ENCODE measurements at regions not wholly inside any gene's neighbourhood (a gene's known extent, or its start where the extent isn't known, plus 50 kb on each side); places are given as distances from the start of the nearest gene placed in this dataset.
A peak's percentile ranks its signal among the peaks of the same experiment; 100 is the strongest.
"Not testable (repeated sequence)": the region's sequence is repeated elsewhere in the genome, so short reads cannot be mapped to it uniquely, and the experiment has no call there.

DNA sequence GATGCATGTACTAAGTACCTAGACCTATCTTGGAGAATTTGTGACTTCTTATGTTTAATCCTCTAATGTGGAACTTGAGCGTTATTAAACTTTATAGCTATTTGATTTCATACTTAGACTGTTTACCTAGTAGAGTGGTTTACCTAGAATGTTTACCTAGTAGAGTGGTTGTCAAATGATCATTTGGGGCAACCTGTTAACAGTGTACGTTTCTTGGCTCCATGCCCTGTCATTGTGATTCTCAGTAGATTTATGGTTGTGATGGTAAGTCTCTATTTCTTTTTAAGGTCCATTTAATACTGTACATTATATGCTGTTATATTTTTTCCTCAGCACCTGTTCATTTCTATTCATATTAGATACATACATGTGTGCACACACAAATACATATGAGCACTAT, 233.0 kb upstream of the MAD2L1 start:
- DNase-seq (ENCODE audit: low read depth) = no peak
- Histone ChIP-seq H3K36me3 (ENCODE audit: control insufficient read depth, insufficient read depth, low read length, severe bottlenecking) (no peaks in the 10 kb centered on the region), H3K27me3 (replicated peaks; ENCODE audit: control insufficient read depth, insufficient read depth, low read length) (no peaks in the 10 kb centered on the region), H3K4me3 (ENCODE audit: low read length) (no peak overlapping the region), H3K9ac (ENCODE audit: low read length) (no peak overlapping the region), H3K4me1 (ENCODE audit: control insufficient read depth, insufficient read depth, low read length) (peaks cover 3% of the 10 kb centered on the region), H3K9me3 (ENCODE audit: control insufficient read depth, low read length) (peaks cover 5% of the 10 kb centered on the region)

DNA sequence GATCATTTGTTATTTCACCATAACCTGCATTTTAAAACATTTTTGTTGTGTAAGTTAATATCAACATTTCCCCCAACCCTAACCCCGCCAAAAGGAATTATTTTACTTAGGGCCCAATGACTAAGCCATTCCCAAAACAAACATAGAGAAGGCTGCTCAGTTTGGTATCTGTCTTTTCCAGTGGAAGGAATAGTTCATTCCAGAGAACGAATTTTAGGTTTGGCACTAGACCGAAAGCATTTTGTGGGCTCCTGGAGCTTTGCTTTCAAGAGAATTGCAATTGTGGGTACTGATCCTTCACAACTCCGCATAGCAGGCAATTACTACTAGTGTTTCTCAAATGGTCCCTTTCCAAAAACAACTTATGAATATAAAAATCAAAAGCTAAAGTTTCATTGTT, 226.7 kb upstream of the MAD2L1 start:
- peak; percentile 95 for DNase-seq (ENCODE audit: low read depth)
- H3K27me3 ChIP-seq (replicated peaks; ENCODE audit: control insufficient read depth, insufficient read depth, low read length) = no peaks in the 10 kb centered on the region

DNA sequence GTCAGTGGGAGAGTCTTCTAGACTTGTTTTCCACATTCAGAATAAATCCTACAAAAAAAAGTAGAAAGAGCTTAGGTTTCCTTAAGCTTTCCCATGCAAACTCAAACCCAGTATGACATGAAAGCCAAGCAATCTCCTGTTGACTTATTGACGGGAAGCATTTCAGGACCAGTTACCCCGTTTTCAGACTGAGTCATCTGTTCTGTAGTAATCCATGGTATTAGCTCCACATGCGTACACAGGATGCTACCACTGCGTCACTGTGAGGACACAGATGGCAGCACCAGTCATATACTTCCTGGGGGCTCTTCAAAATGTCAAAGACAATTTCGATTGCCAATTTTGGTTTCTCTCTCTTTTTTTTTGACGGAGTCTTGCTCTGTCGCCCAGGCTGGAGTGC, 224.9 kb upstream of the MAD2L1 start:
- Histone ChIP-seq H3K4me3 (ENCODE audit: low read length) (no peak overlapping the region), H3K9ac (ENCODE audit: low read length) (no peak overlapping the region), H3K9me3 (ENCODE audit: control insufficient read depth, low read length) (peaks cover 4% of the 10 kb centered on the region), H3K4me1 (ENCODE audit: control insufficient read depth, insufficient read depth, low read length) (peaks cover 35% of the 10 kb centered on the region), H3K27me3 (replicated peaks; ENCODE audit: control insufficient read depth, insufficient read depth, low read length) (no peaks in the 10 kb centered on the region), H3K36me3 (ENCODE audit: control insufficient read depth, insufficient read depth, low read length, severe bottlenecking) (no peaks in the 10 kb centered on the region)
- DNase-seq (ENCODE audit: low read depth) = no peak

More for the DNA sequence above, 226.7 kb upstream of the MAD2L1 start:
- H3K4me1 ChIP-seq (ENCODE audit: control insufficient read depth, insufficient read depth, low read length) = peaks cover 31% of the 10 kb centered on the region
- H3K36me3 ChIP-seq (ENCODE audit: control insufficient read depth, insufficient read depth, low read length, severe bottlenecking) = no peaks in the 10 kb centered on the region
- H3K9me3 ChIP-seq (ENCODE audit: control insufficient read depth, low read length) = peaks cover 5% of the 10 kb centered on the region
- peak overlapping the region; percentile 30 for H3K4me3 ChIP-seq (ENCODE audit: low read length)
- peak overlapping the region; percentile 17 for H3K9ac ChIP-seq (ENCODE audit: low read length)

DNA sequence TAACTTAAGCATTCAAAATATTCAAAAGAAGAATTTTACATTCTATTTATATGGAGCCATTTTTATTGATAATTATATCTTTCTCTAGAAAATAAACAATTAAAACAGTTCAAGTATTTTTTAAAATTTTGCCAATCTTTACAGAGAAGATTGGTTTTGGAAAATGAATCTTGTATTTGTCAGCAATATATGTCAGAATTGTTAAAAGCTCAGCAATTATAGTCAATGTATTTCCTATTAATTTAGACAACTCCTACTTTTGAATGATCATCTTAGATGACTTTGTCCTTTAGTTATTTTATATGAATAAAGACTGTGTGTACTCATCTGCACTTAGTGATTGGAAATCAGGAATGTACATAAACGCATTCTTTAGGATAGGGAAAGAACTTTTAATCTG, 223.9 kb upstream of the MAD2L1 start:
- no peak overlapping the region for H3K9ac ChIP-seq (ENCODE audit: low read length)
- no peaks in the 10 kb centered on the region for H3K9me3 ChIP-seq (ENCODE audit: control insufficient read depth, low read length)
- no peaks in the 10 kb centered on the region for H3K27me3 ChIP-seq (replicated peaks; ENCODE audit: control insufficient read depth, insufficient read depth, low read length)
- H3K4me1 ChIP-seq (ENCODE audit: control insufficient read depth, insufficient read depth, low read length) = peaks cover 35% of the 10 kb centered on the region
- H3K4me3 ChIP-seq (ENCODE audit: low read length) = no peak overlapping the region
- H3K36me3 ChIP-seq (ENCODE audit: control insufficient read depth, insufficient read depth, low read length, severe bottlenecking) = no peaks in the 10 kb centered on the region
- no peak for DNase-seq (ENCODE audit: low read depth)

DNA sequence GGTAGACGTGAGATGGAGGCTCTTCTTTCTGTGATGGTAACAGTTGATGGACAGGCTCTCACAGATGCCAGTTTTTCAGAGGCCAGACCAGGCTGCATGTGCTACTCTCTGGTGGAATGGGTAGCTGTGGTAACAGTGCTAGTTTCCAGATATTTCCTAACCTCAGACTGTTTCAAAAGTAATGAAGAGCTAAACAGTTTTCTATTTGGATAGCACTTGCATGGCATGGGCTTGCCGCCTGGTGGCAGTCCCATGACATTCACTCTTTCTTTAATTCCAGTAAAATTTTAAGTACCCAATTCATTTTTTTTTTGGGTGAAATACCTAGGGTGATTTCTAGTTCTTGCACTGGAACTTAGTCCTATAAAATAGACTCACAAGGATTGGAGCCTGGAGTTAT, 220.2 kb upstream of the MAD2L1 start:
- no peak for DNase-seq (ENCODE audit: low read depth)
- no peak overlapping the region for H3K4me3 ChIP-seq (ENCODE audit: low read length)

DNA sequence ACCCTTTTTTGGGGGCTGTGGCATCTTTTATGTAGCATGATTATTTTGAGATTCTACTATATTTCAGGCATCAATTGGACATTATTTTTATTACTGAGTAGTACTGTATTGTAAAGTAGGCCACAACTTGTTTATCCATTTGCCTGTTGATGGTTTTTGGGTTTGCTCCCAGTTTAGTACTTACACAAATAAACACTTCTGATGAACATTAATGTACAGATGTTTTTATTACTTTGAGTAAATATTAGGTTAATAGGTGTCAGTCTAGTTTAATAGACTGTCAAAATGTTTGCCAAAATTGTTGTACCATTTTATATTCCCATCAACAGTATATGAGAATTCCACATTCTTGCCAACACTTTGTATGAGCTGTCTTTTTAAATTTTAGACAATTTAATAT, 214.9 kb upstream of the MAD2L1 start:
- Histone ChIP-seq H3K4me1 (ENCODE audit: control insufficient read depth, insufficient read depth, low read length) (peaks cover 8% of the 10 kb centered on the region), H3K4me3 (ENCODE audit: low read length) (no peak overlapping the region), H3K27me3 (replicated peaks; ENCODE audit: control insufficient read depth, insufficient read depth, low read length) (no peaks in the 10 kb centered on the region), H3K36me3 (ENCODE audit: control insufficient read depth, insufficient read depth, low read length, severe bottlenecking) (no peaks in the 10 kb centered on the region), H3K9ac (ENCODE audit: low read length) (no peak overlapping the region), H3K9me3 (ENCODE audit: control insufficient read depth, low read length) (no peaks in the 10 kb centered on the region)
- DNase-seq (ENCODE audit: low read depth) = no peak

More for the DNA sequence above, 220.2 kb upstream of the MAD2L1 start:
- no peak overlapping the region for H3K9ac ChIP-seq (ENCODE audit: low read length)
- no peaks in the 10 kb centered on the region for H3K9me3 ChIP-seq (ENCODE audit: control insufficient read depth, low read length)
- peaks cover 20% of the 10 kb centered on the region for H3K4me1 ChIP-seq (ENCODE audit: control insufficient read depth, insufficient read depth, low read length)
- H3K36me3 ChIP-seq (ENCODE audit: control insufficient read depth, insufficient read depth, low read length, severe bottlenecking) = no peaks in the 10 kb centered on the region
- H3K27me3 ChIP-seq (replicated peaks; ENCODE audit: control insufficient read depth, insufficient read depth, low read length) = no peaks in the 10 kb centered on the region

DNA sequence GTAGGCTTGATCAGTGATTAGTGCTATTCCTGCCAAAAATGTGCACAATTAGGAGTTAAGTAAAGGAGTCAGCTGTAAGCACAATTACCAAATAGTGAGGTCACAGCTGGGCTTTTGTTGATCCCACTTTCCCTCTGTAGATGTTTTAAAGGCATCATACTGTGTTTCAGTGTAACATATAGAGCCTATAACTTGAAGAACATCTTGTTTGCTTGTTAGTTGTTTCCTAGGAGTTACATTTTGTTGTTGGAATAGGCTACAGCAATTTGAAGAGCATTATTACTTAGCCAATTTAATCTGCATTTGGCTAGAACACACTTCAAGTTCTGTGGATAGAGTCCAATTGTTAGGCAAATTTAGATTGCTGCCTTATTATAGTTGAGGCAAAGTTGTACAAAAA, 210.7 kb upstream of the MAD2L1 start:
- H3K4me3 ChIP-seq (ENCODE audit: low read length) = no peak overlapping the region
- peaks cover 8% of the 10 kb centered on the region for H3K4me1 ChIP-seq (ENCODE audit: control insufficient read depth, insufficient read depth, low read length)
- H3K9ac ChIP-seq (ENCODE audit: low read length) = no peak overlapping the region
- no peaks in the 10 kb centered on the region for H3K27me3 ChIP-seq (replicated peaks; ENCODE audit: control insufficient read depth, insufficient read depth, low read length)
- no peaks in the 10 kb centered on the region for H3K36me3 ChIP-seq (ENCODE audit: control insufficient read depth, insufficient read depth, low read length, severe bottlenecking)
- DNase-seq (ENCODE audit: low read depth) = no peak
- no peaks in the 10 kb centered on the region for H3K9me3 ChIP-seq (ENCODE audit: control insufficient read depth, low read length)

DNA sequence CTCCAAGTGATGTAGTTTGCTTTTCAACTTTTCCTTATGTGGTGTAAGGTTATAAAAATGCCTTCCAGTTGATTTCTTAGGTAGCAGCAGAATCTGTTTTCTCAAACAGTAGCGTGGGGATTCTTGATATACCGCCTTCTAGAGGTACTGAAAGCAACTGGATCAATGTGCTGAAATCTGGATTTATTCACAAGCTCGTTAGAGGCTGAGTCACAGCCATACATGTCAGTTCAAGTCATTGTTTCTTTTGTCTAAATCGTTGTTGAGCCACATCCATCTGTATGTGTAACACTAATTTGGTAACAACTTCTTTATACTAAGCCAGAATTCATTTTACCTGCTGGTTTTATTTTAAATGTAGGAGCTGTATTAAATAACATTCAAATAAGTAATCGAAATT, 200.0 kb upstream of the MAD2L1 start:
- Histone ChIP-seq H3K27me3 (replicated peaks; ENCODE audit: control insufficient read depth, insufficient read depth, low read length) (no peaks in the 10 kb centered on the region), H3K36me3 (ENCODE audit: control insufficient read depth, insufficient read depth, low read length, severe bottlenecking) (no peaks in the 10 kb centered on the region), H3K4me1 (ENCODE audit: control insufficient read depth, insufficient read depth, low read length) (no peaks in the 10 kb centered on the region), H3K4me3 (ENCODE audit: low read length) (no peak overlapping the region), H3K9ac (ENCODE audit: low read length) (no peak overlapping the region), H3K9me3 (ENCODE audit: control insufficient read depth, low read length) (no peaks in the 10 kb centered on the region)
- DNase-seq (ENCODE audit: low read depth) = no peak

DNA sequence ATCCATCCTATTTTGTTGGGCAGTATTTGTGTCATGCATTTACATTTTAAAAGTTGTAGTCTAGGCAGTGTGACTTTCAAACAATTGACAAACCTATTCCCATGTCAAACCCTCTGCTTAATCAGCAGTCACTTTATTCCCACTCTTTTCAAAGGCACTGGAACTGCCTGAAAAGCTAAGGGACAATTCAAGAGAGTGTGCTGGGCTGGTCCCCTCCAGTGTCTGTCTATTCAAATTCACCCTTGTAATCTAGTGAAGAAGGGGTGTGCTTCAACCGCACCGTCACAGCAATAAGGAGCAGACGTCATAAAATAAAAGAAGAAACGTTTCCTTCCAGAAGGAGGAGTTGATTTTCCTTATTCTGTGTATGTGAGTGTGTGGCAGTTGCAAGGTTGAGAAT, 197.0 kb upstream of the MAD2L1 start:
- H3K4me3 ChIP-seq (ENCODE audit: low read length) = no peak overlapping the region
- H3K9ac ChIP-seq (ENCODE audit: low read length) = no peak overlapping the region
- no peak for DNase-seq (ENCODE audit: low read depth)
- no peaks in the 10 kb centered on the region for H3K4me1 ChIP-seq (ENCODE audit: control insufficient read depth, insufficient read depth, low read length)
- no peaks in the 10 kb centered on the region for H3K36me3 ChIP-seq (ENCODE audit: control insufficient read depth, insufficient read depth, low read length, severe bottlenecking)
- no peaks in the 10 kb centered on the region for H3K9me3 ChIP-seq (ENCODE audit: control insufficient read depth, low read length)
- no peaks in the 10 kb centered on the region for H3K27me3 ChIP-seq (replicated peaks; ENCODE audit: control insufficient read depth, insufficient read depth, low read length)

DNA sequence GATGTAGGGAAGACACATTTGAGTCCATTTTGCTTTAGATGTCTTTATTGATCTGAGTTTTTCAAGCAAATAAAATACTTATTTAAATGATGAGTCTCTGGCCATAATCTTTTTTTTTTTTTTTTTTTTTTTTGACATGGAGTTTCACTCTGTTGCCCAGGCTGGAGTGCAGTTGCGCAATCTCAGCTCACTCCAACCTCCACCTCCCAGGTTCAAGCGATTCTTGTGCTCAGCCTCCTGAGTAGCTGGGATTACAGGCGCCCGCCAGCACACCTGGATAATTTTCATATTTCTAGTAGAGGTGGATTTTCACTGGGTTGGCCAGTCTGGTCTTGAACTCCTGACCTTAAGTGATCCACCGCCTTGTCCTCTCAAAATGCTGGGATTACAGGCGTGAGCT, 194.5 kb upstream of the MAD2L1 start:
- Histone ChIP-seq H3K36me3 (ENCODE audit: control insufficient read depth, insufficient read depth, low read length, severe bottlenecking) (no peaks in the 10 kb centered on the region), H3K4me3 (ENCODE audit: low read length) (no peak overlapping the region), H3K9me3 (ENCODE audit: control insufficient read depth, low read length) (no peaks in the 10 kb centered on the region), H3K27me3 (replicated peaks; ENCODE audit: control insufficient read depth, insufficient read depth, low read length) (no peaks in the 10 kb centered on the region), H3K4me1 (ENCODE audit: control insufficient read depth, insufficient read depth, low read length) (no peaks in the 10 kb centered on the region), H3K9ac (ENCODE audit: low read length) (no peak overlapping the region)
- no peak for DNase-seq (ENCODE audit: low read depth)

DNA sequence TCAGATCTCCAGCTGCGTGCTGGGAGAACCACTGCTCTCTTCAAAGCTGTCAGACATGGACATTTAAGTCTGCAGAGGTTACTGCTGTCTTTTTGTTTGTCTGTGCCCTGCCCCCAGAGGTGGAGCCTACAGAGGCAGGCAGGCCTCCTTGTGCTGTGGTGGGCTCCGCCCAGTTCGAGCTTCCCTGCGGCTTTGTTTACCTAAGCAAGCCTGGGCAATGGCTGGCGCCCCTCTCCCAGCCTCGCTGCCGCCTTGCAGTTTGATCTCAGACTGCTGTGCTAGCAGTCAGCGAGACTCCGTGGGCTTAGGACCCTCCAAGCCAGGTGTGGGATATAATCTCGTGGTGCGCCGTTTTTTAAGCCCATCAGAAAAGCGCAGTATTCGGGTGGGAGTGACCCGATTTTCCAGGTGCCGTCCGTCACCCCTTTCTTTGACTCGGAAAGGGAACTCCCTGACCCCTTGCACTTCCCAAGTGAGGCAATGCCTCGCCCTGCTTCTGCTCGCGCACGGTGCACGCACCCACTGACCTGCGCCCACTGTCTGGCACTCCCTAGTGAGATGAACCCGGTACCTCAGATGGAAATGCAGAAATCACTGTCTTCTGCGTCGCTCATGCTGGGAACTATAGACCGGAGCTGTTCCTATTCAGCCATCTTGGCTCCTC, 189.6 kb upstream of the MAD2L1 start:
- not testable (repeated sequence) for H3K4me3 ChIP-seq (ENCODE audit: low read length)

More for the DNA sequence above, 189.6 kb upstream of the MAD2L1 start:
- H3K27me3 ChIP-seq (replicated peaks; ENCODE audit: control insufficient read depth, insufficient read depth, low read length); H3K36me3 ChIP-seq (ENCODE audit: control insufficient read depth, insufficient read depth, low read length, severe bottlenecking); H3K9ac ChIP-seq (ENCODE audit: low read length); H3K9me3 ChIP-seq (ENCODE audit: control insufficient read depth, low read length); DNase-seq (ENCODE audit: low read depth); H3K4me1 ChIP-seq (ENCODE audit: control insufficient read depth, insufficient read depth, low read length): not testable (repeated sequence)
